ENCODE measurements at regions not wholly inside any gene's neighbourhood (a gene's known extent, or its start where the extent isn't known, plus 50 kb on each side); places are given as distances from the start of the nearest gene placed in this dataset.

DNA sequence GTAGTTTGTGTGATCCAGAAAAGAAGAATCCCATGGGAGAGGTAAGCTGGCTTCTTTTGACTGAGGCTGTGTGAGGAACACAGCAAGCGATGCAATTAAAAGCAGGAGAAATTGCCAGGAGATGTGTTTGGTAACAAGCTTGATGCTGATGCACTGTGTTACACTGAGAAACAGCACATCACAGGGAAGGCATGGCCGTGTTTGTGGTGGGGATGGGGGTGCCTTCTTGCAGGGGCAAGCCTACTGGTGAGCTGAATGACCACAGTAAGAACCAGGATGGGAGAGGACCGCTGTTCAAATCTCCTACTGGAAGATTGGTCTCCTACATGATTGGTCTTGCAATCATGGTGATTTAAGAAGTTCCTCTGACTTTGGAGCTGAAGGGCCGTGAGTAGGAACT is 477.7 kb upstream of the HS6ST1 start:
- no peaks in the 10 kb centered on the region for H3K36me3 ChIP-seq
- H3K27me3 ChIP-seq, result no peaks in the 10 kb centered on the region
- H3K27ac ChIP-seq, result no peak overlapping the region
- H3K9me3 ChIP-seq, result no peaks in the 10 kb centered on the region
- no peak overlapping the region for H3K4me3 ChIP-seq
- 65 to 81% methylated on average over 4 of the region's 4 CpGs for WGBS, 2 donors
- H3K4me1 ChIP-seq, result no peaks in the 10 kb centered on the region
- intact Hi-C loops (cut with DNase I), result no loop called here
- TF ChIP-seq, protein P1, sequence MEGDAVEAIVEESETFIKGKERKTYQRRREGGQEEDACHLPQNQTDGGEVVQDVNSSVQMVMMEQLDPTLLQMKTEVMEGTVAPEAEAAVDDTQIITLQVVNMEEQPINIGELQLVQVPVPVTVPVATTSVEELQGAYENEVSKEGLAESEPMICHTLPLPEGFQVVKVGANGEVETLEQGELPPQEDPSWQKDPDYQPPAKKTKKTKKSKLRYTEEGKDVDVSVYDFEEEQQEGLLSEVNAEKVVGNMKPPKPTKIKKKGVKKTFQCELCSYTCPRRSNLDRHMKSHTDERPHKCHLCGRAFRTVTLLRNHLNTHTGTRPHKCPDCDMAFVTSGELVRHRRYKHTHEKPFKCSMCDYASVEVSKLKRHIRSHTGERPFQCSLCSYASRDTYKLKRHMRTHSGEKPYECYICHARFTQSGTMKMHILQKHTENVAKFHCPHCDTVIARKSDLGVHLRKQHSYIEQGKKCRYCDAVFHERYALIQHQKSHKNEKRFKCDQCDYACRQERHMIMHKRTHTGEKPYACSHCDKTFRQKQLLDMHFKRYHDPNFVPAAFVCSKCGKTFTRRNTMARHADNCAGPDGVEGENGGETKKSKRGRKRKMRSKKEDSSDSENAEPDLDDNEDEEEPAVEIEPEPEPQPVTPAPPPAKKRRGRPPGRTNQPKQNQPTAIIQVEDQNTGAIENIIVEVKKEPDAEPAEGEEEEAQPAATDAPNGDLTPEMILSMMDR (IDR thresholded peaks at IDR 0.05), result no peak
- DNase-seq (no peak), FAIRE-seq (no peak), ATAC-seq (no peak)

DNA sequence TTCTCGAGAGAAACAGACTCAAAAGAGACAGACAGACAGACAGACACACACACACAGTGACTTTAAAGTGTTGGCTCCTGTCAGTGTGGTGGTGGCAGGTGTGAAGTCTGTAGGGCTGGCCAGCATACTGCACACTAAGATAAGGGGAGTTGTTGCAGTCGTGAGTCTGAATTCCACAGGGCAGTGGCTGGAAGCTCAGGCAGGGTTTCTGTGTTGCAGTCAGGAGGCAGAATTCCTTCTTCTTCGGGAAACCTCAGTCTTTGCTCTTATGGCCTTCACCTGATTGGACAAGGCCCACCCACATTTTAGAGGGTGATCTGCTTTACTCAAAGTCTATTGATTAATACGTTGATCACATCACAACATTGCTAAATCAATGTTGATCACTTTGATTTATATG is 478.4 kb upstream of the HS6ST1 start:
- no peaks in the 10 kb centered on the region for H3K4me1 ChIP-seq
- H3K36me3 ChIP-seq, result no peaks in the 10 kb centered on the region
- H3K27ac ChIP-seq, result no peak overlapping the region
- H3K4me3 ChIP-seq, result no peak overlapping the region
- no peak for DNase-seq
- 52 to 62% methylated on average over 4 of the region's 4 CpGs for WGBS, 2 donors
- no peak for ATAC-seq
- intact Hi-C loops (cut with DNase I), result no loop called here
- no peaks in the 10 kb centered on the region for H3K27me3 ChIP-seq
- TF ChIP-seq, protein P1 (IDR thresholded peaks at IDR 0.05), result no peak
- FAIRE-seq, result no peak
- H3K9me3 ChIP-seq, result no peaks in the 10 kb centered on the region

DNA sequence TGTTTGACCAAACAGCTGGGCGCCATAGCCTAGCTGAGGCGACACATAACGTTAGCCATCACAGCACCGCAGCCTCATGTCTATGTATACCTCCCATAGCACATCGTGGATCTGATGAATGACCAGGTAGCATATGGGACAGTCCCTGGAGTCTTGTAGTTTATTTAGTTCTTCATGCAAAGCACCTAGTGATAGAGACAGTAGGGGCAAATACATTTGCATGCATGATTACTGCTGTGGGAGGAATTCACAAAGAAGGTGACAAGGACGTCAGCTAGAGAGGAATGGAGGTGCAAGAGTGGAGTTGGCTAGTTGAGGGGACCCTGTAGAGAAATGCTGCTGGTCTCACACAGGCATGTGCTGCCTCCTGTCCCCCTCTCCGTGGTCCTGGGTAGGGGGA is 478.9 kb upstream of the HS6ST1 start:
- TF ChIP-seq, protein P1 (IDR thresholded peaks at IDR 0.05), result no peak
- H3K27ac ChIP-seq, result no peak overlapping the region
- intact Hi-C loops (cut with DNase I), result no loop called here
- H3K9me3 ChIP-seq, result no peaks in the 10 kb centered on the region
- DNase-seq, result peak in 1 of 6 donors; percentile 5
- H3K27me3 ChIP-seq, result no peaks in the 10 kb centered on the region
- no peak for FAIRE-seq
- H3K4me1 ChIP-seq, result no peaks in the 10 kb centered on the region
- 90 to 94% methylated on average over 7 of the region's 7 CpGs for WGBS, 2 donors
- H3K36me3 ChIP-seq, result no peaks in the 10 kb centered on the region
- no peak for ATAC-seq
- no peak overlapping the region for H3K4me3 ChIP-seq

DNA sequence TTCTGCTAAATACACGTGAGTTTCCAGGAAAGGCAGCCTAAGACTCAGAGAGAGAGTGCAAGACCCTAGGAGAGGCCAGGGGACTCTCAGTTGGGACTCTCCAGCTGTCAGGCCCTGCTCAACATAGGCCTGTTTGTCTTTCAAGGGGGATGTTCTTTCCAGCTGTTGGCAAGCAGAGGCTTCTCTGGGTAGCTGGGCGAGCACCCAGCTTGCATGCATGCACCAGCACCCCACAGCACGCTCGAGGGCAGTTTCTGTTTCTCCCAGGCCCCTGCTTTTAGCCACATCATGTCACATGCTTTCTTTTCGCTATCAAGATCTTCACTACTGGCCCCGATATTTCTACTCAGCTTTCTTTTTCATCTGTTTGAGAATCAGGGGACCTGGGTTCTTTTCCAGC is 479.3 kb upstream of the HS6ST1 start:
- no peak for FAIRE-seq
- ATAC-seq, result no peak
- Histone ChIP-seq H3K27ac (no peak overlapping the region), H3K27me3 (no peaks in the 10 kb centered on the region), H3K36me3 (no peaks in the 10 kb centered on the region), H3K9me3 (no peaks in the 10 kb centered on the region), H3K4me3 (no peak overlapping the region), H3K4me1 (no peaks in the 10 kb centered on the region)
- intact Hi-C loops (cut with DNase I), result no loop called here
- WGBS, 2 donors, result 88 to 90% methylated on average over 6 of the region's 6 CpGs
- TF ChIP-seq, protein P1 (IDR thresholded peaks at IDR 0.05), result no peak
- DNase-seq, result peak in 1 of 6 donors; percentile 2

DNA sequence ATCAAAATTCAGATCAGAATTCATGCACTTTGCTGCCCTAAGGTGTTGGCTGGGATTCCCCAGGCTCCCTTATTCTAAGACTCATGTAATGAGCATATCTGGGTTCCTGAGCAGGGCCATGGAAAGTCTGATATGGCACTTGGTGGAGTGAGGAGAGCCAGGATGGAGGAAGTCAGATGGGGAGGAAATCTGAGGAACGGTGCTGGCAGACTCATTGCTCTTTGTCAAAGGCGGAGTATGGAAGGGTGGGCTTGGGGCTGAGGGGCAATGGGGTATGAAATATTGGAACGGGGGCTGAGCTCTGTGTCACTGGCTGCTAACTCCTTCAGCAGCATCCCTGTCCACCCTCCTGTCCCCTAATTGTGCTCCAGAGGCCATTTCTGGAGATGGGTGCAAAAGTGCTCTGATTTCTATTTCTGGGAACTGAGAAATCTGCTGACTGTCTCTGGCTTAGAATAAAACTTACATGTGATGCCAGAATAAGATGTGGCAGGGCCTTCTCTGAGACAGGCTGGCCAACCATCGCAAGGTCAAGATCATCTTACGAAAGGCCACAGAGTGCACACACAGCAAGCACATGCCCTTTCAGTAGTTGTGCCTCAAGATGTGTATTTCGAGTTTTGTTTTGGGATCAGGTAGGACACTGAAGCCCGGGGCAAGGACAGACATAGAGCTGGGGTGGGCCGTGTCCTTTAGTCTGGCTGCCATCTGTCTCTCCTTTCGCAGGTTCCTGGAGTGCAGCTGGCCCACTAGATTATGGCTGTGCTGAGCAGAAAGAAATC is 480.0 kb upstream of the HS6ST1 start:
- peak in 1 of 6 donors; percentile 3 for DNase-seq
- WGBS, 2 donors, result 83 to 90% methylated on average over 9 of the region's 9 CpGs
- TF ChIP-seq, protein P1 (IDR thresholded peaks at IDR 0.05), result no peak
- H3K4me1 ChIP-seq, result no peaks in the 10 kb centered on the region
- ATAC-seq, result no peak
- H3K9me3 ChIP-seq, result no peaks in the 10 kb centered on the region
- no peaks in the 10 kb centered on the region for H3K36me3 ChIP-seq
- H3K4me3 ChIP-seq, result no peak overlapping the region
- intact Hi-C loops (cut with DNase I), result no loop called here
- FAIRE-seq, result no peak
- H3K27me3 ChIP-seq, result no peaks in the 10 kb centered on the region
- H3K27ac ChIP-seq, result no peak overlapping the region

Measured in pancreas (tissue), 10 donors.